DOHH2 (cell line): ENCODE measurements at regions not wholly inside any gene's neighbourhood (a gene's known extent, or its start where the extent isn't known, plus 50 kb on each side); places are given as distances from the start of the nearest gene placed in this dataset.

ENCODE experiments used
- H3F3A ChIP-seq: fragments of 200-600 bp; sonication (generic), shearing (Covaris generic); 2 replicates; pipeline ENCODE4 v1.6.0; 2016; ENCODE audit warnings: antibody characterized with exemption, mild to moderate bottlenecking; ENCODE audit not compliant: control insufficient read depth, insufficient read depth
- H3K27ac ChIP-seq: fragments of 200-600 bp; sonication (generic); 2 replicates; pipeline ENCODE4 v1.5.1; 2014; ENCODE audit warnings: low read depth, mild to moderate bottlenecking, low read length, moderate library complexity
- H3K27me3 ChIP-seq: fragments of 200-600 bp; sonication (generic); 2 replicates; pipeline ENCODE4 v1.6.1; 2014; ENCODE audit warnings: mild to moderate bottlenecking, low read length, mixed read lengths; ENCODE audit not compliant: control insufficient read depth
- H3K36me3 ChIP-seq: fragments of 200-600 bp; sonication (generic); 2 replicates; pipeline ENCODE4 v1.6.1; 2014; ENCODE audit warnings: mild to moderate bottlenecking, low read length, moderate library complexity, mixed read lengths; ENCODE audit not compliant: control insufficient read depth
- H3K4me1 ChIP-seq: fragments of 200-600 bp; sonication (generic); 2 replicates; pipeline ENCODE4 v1.6.1; 2014; ENCODE audit warnings: mild to moderate bottlenecking, low read length, mixed read lengths; ENCODE audit not compliant: control insufficient read depth
- H3K4me2 ChIP-seq: fragments of 200-600 bp; sonication (generic); 2 replicates; pipeline ENCODE4 v1.6.0; 2014; ENCODE audit warnings: mild to moderate bottlenecking, low read length, moderate library complexity
- H3K4me3 ChIP-seq: fragments of 200-600 bp; sonication (generic); 2 replicates; pipeline ENCODE4 v1.5.1; 2014; ENCODE audit warnings: mild to moderate bottlenecking, low read length, mixed read lengths
- H3K79me2 ChIP-seq: fragments of 200-600 bp; sonication (generic); 2 replicates; pipeline ENCODE4 v1.6.1; 2014; ENCODE audit warnings: mild to moderate bottlenecking, low read length, mixed read lengths; ENCODE audit not compliant: control insufficient read depth
- H3K9me2 ChIP-seq: fragments of 200-600 bp; sonication (generic); replicated peaks from 2 replicates; pipeline ENCODE4 v1.6.1; 2014; ENCODE audit warnings: mild to moderate bottlenecking, low read length, mixed read lengths; ENCODE audit not compliant: control insufficient read depth
- H3K9me3 ChIP-seq: fragments of 200-600 bp; sonication (generic); 2 replicates; pipeline ENCODE4 v1.6.1; 2014; ENCODE audit warnings: antibody characterized with exemption, low read length, mixed read lengths; ENCODE audit not compliant: control insufficient read depth, insufficient read depth
- H4K20me1 ChIP-seq: fragments of 200-600 bp; sonication (generic); 2 replicates; pipeline ENCODE4 v1.6.0; 2014; ENCODE audit warnings: low read depth, mild to moderate bottlenecking, antibody characterized with exemption, low read length, moderate library complexity; ENCODE audit not compliant: control insufficient read depth, insufficient read depth
- CTCF ChIP-seq: fragments of 200-600 bp; sonication (generic); IDR thresholded peaks from one replicate; pipeline ENCODE4 v1.5.1; 2014; ENCODE audit warnings: antibody characterized with exemption, mild to moderate bottlenecking, low read depth, low read length; ENCODE audit not compliant: poor library complexity, severe bottlenecking
- EZH2phosphoT487 ChIP-seq: fragments of 200-600 bp; sonication (generic); IDR thresholded peaks from 2 replicates; pipeline ENCODE4 v1.6.1; 2017; ENCODE audit warnings: borderline replicate concordance, mild to moderate bottlenecking, antibody characterized with exemption, low read length, moderate library complexity, mixed read lengths

DNA sequence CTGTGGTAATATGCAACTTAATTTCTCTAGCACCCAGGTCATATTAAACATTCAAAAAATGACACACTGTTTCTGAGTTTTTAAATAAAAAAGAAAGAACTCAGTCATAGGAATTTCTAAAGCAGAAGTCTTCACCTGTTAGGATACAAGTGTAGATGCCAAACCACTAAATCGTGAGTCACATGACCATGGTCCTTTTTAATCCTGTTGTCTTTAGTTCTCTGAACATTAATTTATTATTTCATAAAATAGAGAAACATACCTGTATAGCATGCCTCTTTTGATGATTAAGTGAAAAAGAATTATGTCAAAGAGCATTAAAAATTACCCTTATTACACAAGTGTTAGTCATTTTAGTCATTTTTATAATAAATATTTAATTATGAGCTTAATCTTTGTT, 398.8 kb downstream of the CCDC85A start:
- Histone ChIP-seq H3K27me3 (no peaks in the 10 kb centered on the region), H3F3A (no peaks in the 10 kb centered on the region), H3K36me3 (no peaks in the 10 kb centered on the region), H3K79me2 (no peaks in the 10 kb centered on the region), H3K27ac (no peak overlapping the region), H3K4me2 (no peak overlapping the region), H3K4me3 (no peak overlapping the region), H3K9me2 (no peaks in the 10 kb centered on the region), H4K20me1 (no peaks in the 10 kb centered on the region), H3K4me1 (no peaks in the 10 kb centered on the region), H3K9me3 (no peaks in the 10 kb centered on the region)
- TF ChIP-seq EZH2phosphoT487 (no peak), CTCF (no peak)

- no peak overlapping the region for H3K27ac ChIP-seq
- no peaks in the 10 kb centered on the region for H4K20me1 ChIP-seq
- H3F3A ChIP-seq, result no peaks in the 10 kb centered on the region
- H3K36me3 ChIP-seq, result no peaks in the 10 kb centered on the region
- TF ChIP-seq CTCF (no peak), EZH2phosphoT487 (no peak)
- no peaks in the 10 kb centered on the region for H3K9me2 ChIP-seq
- H3K4me1 ChIP-seq, result 0 out of 2 replicates have a peak, but pooled peaks cover 5% of the 10 kb centered on the region
- H3K4me3 ChIP-seq, result no peak overlapping the region
- no peaks in the 10 kb centered on the region for H3K79me2 ChIP-seq
- no peak overlapping the region for H3K4me2 ChIP-seq
- H3K27me3 ChIP-seq, result no peaks in the 10 kb centered on the region
- no peaks in the 10 kb centered on the region for H3K9me3 ChIP-seq
Observed at GRCh38 chr2:56583796-56584315, 400.1 kb downstream of the CCDC85A start.

DNA sequence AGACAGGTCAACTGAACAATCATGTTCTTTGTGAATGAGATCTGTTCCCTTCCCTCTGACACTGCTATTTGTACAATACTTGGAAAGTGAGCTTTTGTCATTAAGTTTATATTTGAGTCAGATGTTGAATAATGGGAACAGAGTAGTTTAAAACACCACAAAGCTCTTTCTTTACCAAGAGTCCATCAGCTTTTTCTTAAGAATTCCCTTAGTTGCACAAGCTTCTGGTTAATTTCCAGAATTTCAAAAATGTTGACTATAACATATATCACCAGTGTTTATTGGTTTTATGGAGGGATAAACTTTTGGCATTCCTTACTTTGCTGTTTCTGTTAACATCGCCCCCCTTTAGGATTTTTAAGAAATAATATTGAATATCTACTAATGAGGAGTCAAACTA, 403.7 kb downstream of the CCDC85A start:
- no peak for TF ChIP-seq CTCF
- TF ChIP-seq EZH2phosphoT487, result no peak
- Histone ChIP-seq H3K4me2 (no peak overlapping the region), H3K9me3 (no peaks in the 10 kb centered on the region), H3K4me1 (0 out of 2 replicates have a peak, but pooled peaks cover 5% of the 10 kb centered on the region), H3F3A (no peaks in the 10 kb centered on the region), H3K36me3 (no peaks in the 10 kb centered on the region), H3K79me2 (no peaks in the 10 kb centered on the region), H3K9me2 (no peaks in the 10 kb centered on the region), H4K20me1 (no peaks in the 10 kb centered on the region), H3K27me3 (no peaks in the 10 kb centered on the region), H3K4me3 (no peak overlapping the region), H3K27ac (no peak overlapping the region)

DNA sequence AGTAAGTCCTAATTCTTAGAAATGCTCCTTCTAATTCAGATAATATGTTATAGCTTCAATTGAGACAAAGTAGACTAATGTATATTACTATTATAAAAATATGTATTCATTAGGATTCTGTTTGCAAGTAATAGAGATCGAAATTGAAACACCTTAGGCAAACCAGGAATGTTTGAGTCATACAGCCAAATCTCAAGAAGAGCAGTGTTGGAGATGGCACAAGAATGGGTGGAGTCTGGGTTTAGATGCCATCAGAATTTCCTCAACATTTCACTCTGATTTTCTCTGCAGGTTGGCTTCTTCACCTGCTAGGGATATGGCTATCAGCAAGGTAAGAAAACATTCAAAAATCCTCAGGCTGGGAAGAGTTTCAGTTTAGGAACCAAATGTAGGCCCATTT, 405.4 kb downstream of the CCDC85A start:
- TF ChIP-seq CTCF (no peak), EZH2phosphoT487 (no peak)
- H4K20me1 ChIP-seq, result no peaks in the 10 kb centered on the region
- no peak overlapping the region for H3K4me3 ChIP-seq
- no peaks in the 10 kb centered on the region for H3K36me3 ChIP-seq
- H3K9me3 ChIP-seq, result no peaks in the 10 kb centered on the region
- H3K27ac ChIP-seq, result no peak overlapping the region
- no peaks in the 10 kb centered on the region for H3F3A ChIP-seq
- H3K4me2 ChIP-seq, result no peak overlapping the region
- H3K27me3 ChIP-seq, result no peaks in the 10 kb centered on the region
- no peaks in the 10 kb centered on the region for H3K79me2 ChIP-seq
- H3K9me2 ChIP-seq, result no peaks in the 10 kb centered on the region
- H3K4me1 ChIP-seq, result 0 out of 2 replicates have a peak, but pooled peaks cover 5% of the 10 kb centered on the region
